ENCODE measurements at regions not wholly inside any gene's neighbourhood (a gene's known extent, or its start where the extent isn't known, plus 50 kb on each side); places are given as distances from the start of the nearest gene placed in this dataset.

- H3K9ac ChIP-seq (ENCODE audit: control insufficient read depth, insufficient read depth, low read length), result no peak overlapping the region
- in situ Hi-C loops (cut with MboI) (no loop called here), intact Hi-C loops (cut with micrococcal nuclease; ENCODE audit: unreplicated experiment) (no loop called here)
- TF ChIP-seq PAX8 (IDR thresholded peaks at IDR 0.05) (no peak), ZBTB40 (IDR thresholded peaks at IDR 0.05; ENCODE audit: borderline replicate concordance) (no peak), ZZZ3 (IDR thresholded peaks at IDR 0.05; ENCODE audit: control insufficient read depth, insufficient read length, low read depth) (no peak), RBBP5 (conservative IDR thresholded peaks at IDR 0.05) (no peak), PBX3 (IDR thresholded peaks at IDR 0.05; ENCODE audit: insufficient replicate concordance, low read depth, low read length) (no peak), RFX5 (IDR thresholded peaks at IDR 0.05; ENCODE audit: low read depth, low read length) (no peak), CREB1 (IDR thresholded peaks at IDR 0.05; ENCODE audit: low read depth) (no peak), STAT1 (conservative IDR thresholded peaks at IDR 0.05) (no peak), SMC3 (IDR thresholded peaks at IDR 0.05; ENCODE audit: borderline replicate concordance, low read length) (no peak), NFIC (IDR thresholded peaks at IDR 0.05; ENCODE audit: low read depth, low read length) (no peak)
- ChIA-PET SMC1A (ENCODE audit: uncharacterized antibody, unreplicated experiment) (interaction anchor here (1.1 kb wide), 1 partner anchor 17 kb away, joined by 4 read pairs; no protein-coding TSS in a partner anchor), POLR2A (no interaction called here), CTCF (no interaction called here), RAD21 (ENCODE audit: unreplicated experiment) (no interaction called here)
- no peak for FAIRE-seq
- no peaks in the 10 kb centered on the region for H3K79me2 ChIP-seq (ENCODE audit: control insufficient read depth, insufficient read depth, low read length)
- ATAC-seq, result no peak
- H3K4me3 ChIP-seq, result no peak overlapping the region
- H3K36me3 ChIP-seq (ENCODE audit: control insufficient read depth in 2 of 2, insufficient read depth in 2 of 2, low read length in 1 of 2), result no peaks in the 10 kb centered on the region
- DNase-seq (ENCODE audit: low read depth, low spot score), result no peak
- BruUV-seq (replicated peaks), result no TSS peak
- H2AFZ ChIP-seq (ENCODE audit: control insufficient read depth, low read depth, low read length), result no peak overlapping the region
- no peaks in the 10 kb centered on the region; the same call in 2 of the 3 replicates for H3K9me3 ChIP-seq (replicated peaks; ENCODE audit: control insufficient read depth, insufficient read depth, low read length)
- H3K27ac ChIP-seq (ENCODE audit: control insufficient read depth, insufficient read depth), result no peak overlapping the region
- no peaks in the 10 kb centered on the region for H3K27me3 ChIP-seq (replicated peaks in 1 of 2; ENCODE audit: control insufficient read depth in 2 of 2, insufficient read depth in 2 of 2, low read length in 1 of 2)
- no peak overlapping the region for H3K4me2 ChIP-seq (ENCODE audit: control insufficient read depth, insufficient read depth)
- H3K4me1 ChIP-seq (ENCODE audit: control insufficient read depth, insufficient read depth, low read length), result no peaks in the 10 kb centered on the region
- 0% methylated on average over 3 of the region's 3 CpGs for WGBS (ENCODE audit: insufficient coverage, insufficient replicate concordance, low lambda C conversion rate, missing lambda C conversion rate)
- H4K20me1 ChIP-seq (ENCODE audit: control insufficient read depth, insufficient read depth), result no peaks in the 10 kb centered on the region
Measured at GRCh38 chr9:2439957-2440356, 181.6 kb upstream of the VLDLR start.
